ENCODE measurements at regions not wholly inside any gene's neighbourhood (a gene's known extent, or its start where the extent isn't known, plus 50 kb on each side); places are given as distances from the start of the nearest gene placed in this dataset.
"Not testable (repeated sequence)": the region's sequence is repeated elsewhere in the genome, so short reads cannot be mapped to it uniquely, and the experiment has no call there.

- H3K9me3 Mint-ChIP-seq, H3K4me3 Mint-ChIP-seq, H3K27ac Mint-ChIP-seq, ATAC-seq, DNase-seq, H3K4me1 Mint-ChIP-seq, H3K27me3 Mint-ChIP-seq: not testable (repeated sequence)
Measured at GRCh38 chr15:44817797-44818196, 81.5 kb downstream of the TRIM69 start.

- not testable (repeated sequence) for DNase-seq, H3K27me3 Mint-ChIP-seq, H3K27ac Mint-ChIP-seq
Measured at GRCh38 chr15:44819331-44819987, 83.1 kb downstream of the TRIM69 start.

DNA sequence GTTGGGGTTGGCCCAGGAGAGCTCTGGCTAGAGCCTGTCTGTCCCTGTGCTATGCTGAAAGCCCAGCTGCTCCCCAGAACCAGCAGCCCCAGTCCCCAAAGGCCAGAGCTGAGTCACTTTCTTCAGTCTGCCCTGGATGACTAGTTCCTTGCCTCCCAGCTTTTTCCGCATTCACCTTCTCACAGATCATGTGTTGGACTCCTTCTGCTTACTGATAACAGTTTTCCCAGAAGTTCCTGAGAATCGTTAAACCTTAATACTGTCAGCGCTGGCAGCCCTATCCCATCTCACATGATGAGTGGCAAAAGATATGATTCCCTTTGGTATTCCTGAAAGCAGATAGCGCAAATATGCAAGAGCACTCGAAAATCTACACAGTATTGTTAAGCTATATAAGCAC is 84.2 kb downstream of the TRIM69 start:
- not testable (repeated sequence) for H3K27ac Mint-ChIP-seq, DNase-seq, ATAC-seq, H3K9me3 Mint-ChIP-seq, H3K4me3 Mint-ChIP-seq, H3K27me3 Mint-ChIP-seq, H3K4me1 Mint-ChIP-seq

More at GRCh38 chr15:44819331-44819987, 83.1 kb downstream of the TRIM69 start:
- not testable (repeated sequence) for H3K9me3 Mint-ChIP-seq, H3K4me1 Mint-ChIP-seq, ATAC-seq, H3K4me3 Mint-ChIP-seq

- not testable (repeated sequence) for H3K4me1 Mint-ChIP-seq, DNase-seq, H3K27ac Mint-ChIP-seq, H3K27me3 Mint-ChIP-seq, H3K9me3 Mint-ChIP-seq, H3K4me3 Mint-ChIP-seq, ATAC-seq
Measured at GRCh38 chr15:44820967-44821366, 84.6 kb downstream of the TRIM69 start.

- ATAC-seq, H3K9me3 Mint-ChIP-seq, H3K4me1 Mint-ChIP-seq, DNase-seq, H3K4me3 Mint-ChIP-seq, H3K27me3 Mint-ChIP-seq, H3K27ac Mint-ChIP-seq: not testable (repeated sequence)
Measured at GRCh38 chr15:44824277-44825145, 88.2 kb downstream of the TRIM69 start.

DNA sequence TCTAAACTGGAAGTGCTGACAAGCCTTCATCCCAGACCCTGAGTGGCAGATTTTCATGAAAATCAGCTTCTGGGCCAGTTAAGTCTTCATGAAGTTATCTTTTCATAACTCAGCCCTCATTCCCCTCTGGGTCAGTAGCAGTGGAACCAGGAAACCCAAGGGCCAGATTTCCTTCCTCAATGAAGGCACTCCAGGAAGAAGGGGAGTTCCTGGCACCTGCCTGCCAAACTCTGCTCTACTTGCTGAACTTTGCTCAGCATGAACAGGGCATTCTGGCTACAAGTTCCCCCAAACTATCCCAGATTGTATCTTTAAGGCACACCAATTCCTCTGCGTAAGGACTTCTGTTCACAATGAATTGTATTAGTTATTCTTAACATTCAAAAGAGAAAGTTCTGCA is 90.3 kb downstream of the TRIM69 start:
- H3K4me3 Mint-ChIP-seq, H3K27ac Mint-ChIP-seq, H3K9me3 Mint-ChIP-seq, DNase-seq, ATAC-seq, H3K27me3 Mint-ChIP-seq: not testable (repeated sequence)
- H3K4me1 Mint-ChIP-seq: peaks cover 10% of the 10 kb centered on the region

DNA sequence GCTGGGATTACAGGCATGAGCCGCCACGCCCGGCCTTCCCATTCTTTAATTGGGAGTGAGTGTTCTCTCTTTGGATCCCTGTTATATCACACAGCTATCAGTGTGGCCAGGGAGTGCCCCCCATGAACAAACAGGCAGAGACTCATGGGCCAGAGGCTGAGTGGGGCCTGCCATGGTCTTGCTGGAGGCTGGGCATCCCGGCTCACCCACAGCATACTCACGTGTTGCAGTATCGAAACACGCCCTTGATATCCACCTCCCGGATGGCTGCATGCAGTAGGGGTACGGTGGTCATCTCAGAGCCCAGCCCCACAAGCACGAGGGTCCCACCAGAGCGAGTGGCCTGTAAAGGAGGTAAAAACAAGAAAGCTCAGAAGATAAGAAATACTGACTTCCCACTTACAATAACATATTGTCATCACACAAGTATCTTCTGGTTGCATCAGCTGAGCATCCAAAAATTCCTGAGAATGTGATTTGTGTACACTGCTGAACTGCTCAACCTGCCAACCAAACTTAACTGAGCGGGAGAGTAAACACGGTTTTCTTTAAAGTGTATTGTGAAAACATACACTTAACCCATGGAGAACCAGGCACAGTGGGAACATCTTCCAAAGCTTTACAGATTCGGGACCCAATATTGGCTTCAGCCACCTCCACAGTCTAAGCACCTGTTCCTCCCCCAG is 92.0 kb downstream of the TRIM69 start:
- DNase-seq, ATAC-seq, H3K27me3 Mint-ChIP-seq, H3K4me3 Mint-ChIP-seq, H3K9me3 Mint-ChIP-seq: not testable (repeated sequence)
- Mint-ChIP-seq H3K4me1 (peaks cover 10% of the 10 kb centered on the region), H3K27ac (peak overlapping the region; percentile 42 to 61)

DNA sequence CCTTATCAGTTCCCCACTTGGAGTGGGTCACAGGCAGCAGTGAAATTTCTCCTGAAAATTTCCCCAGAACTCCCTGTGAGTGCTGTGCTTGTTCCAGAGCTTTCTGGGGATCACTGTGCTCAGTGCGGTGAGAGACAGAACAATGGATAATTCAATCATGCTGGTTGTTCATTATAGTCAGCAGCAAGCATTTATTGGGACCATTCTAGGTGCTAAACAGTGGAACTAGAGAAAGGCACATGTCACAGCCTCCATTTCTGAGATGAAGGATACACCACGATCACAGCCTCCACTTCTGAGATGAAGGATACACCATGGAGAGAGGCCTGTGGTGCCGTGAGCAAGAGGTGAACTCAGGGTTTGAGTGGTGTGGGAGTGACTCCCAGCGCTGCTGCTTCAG is 92.8 kb downstream of the TRIM69 start:
- not testable (repeated sequence) for H3K4me3 Mint-ChIP-seq, DNase-seq, ATAC-seq, H3K27me3 Mint-ChIP-seq, H3K9me3 Mint-ChIP-seq
- Mint-ChIP-seq H3K27ac (peak overlapping the region in 1 of 2 donors; percentile 27), H3K4me1 (peaks cover 10% of the 10 kb centered on the region)

- ATAC-seq: peak; percentile 59
- H3K9me3 Mint-ChIP-seq, H3K4me3 Mint-ChIP-seq, H3K27me3 Mint-ChIP-seq: not testable (repeated sequence)
- DNase-seq: peak in 1 of 2 donors; percentile 15
- peak overlapping the region; percentile 92 to 97 for H3K27ac Mint-ChIP-seq
- H3K4me1 Mint-ChIP-seq: peaks cover 10% of the 10 kb centered on the region
Measured at GRCh38 chr15:44830692-44831408, 94.5 kb downstream of the TRIM69 start.

DNA sequence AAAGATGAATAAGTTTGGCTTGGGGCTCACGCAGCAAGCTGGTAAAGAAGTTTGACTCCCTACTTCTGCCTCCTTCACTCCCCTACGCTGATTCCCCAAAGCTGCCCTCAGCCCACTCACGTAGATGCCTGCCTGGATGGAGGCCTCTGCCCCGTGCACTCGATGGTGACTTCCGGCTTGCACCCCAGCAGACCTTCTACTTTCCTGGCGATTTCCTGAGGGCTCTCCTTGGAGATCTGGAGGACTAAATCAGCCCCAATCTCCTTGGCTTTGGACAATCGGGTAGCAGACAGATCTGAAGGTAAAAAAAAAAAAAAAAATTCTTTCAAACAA is 95.0 kb downstream of the TRIM69 start:
- H3K4me3 Mint-ChIP-seq, H3K9me3 Mint-ChIP-seq, DNase-seq, ATAC-seq, H3K27me3 Mint-ChIP-seq: not testable (repeated sequence)
- Mint-ChIP-seq H3K27ac (peak overlapping the region; percentile 5 to 97), H3K4me1 (peaks cover 10% of the 10 kb centered on the region)

- H3K4me3 Mint-ChIP-seq: not testable (repeated sequence)
Measured at GRCh38 chr15:44832133-44832532, 95.8 kb downstream of the TRIM69 start.

DNA sequence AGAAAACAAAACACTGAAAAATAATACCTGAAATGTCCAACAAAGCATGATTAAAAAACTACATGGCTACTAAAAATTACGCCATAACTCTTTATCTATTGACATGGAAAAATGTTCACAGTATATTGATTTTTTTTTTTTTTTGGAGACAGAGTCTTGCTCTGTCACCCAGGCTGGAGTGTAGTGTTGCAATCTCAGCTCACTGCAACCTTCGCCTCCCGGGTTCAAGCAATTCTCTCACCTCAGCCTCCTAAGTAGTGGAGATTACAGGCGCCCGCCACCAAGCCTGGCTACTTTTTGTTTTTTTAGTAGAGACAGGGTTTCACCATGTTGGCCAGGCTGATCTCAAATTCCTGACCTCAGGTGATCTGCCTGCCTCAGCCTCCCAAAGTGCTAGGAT is 96.8 kb downstream of the TRIM69 start:
- not testable (repeated sequence) for H3K4me3 Mint-ChIP-seq, H3K9me3 Mint-ChIP-seq, DNase-seq, H3K27me3 Mint-ChIP-seq, H3K27ac Mint-ChIP-seq, ATAC-seq
- H3K4me1 Mint-ChIP-seq: peaks cover 10% of the 10 kb centered on the region

More at GRCh38 chr15:44832133-44832532, 95.8 kb downstream of the TRIM69 start:
- H3K9me3 Mint-ChIP-seq, ATAC-seq, DNase-seq, H3K27ac Mint-ChIP-seq, H3K27me3 Mint-ChIP-seq: not testable (repeated sequence)
- H3K4me1 Mint-ChIP-seq: peaks cover 10% of the 10 kb centered on the region

- peaks cover 12% of the 10 kb centered on the region for H3K4me1 Mint-ChIP-seq
- not testable (repeated sequence) for H3K27me3 Mint-ChIP-seq, H3K4me3 Mint-ChIP-seq, DNase-seq, ATAC-seq, H3K9me3 Mint-ChIP-seq, H3K27ac Mint-ChIP-seq
Measured at GRCh38 chr15:44833761-44834160, 97.4 kb downstream of the TRIM69 start.

- H3K27me3 Mint-ChIP-seq, H3K4me3 Mint-ChIP-seq, ATAC-seq, H3K27ac Mint-ChIP-seq, DNase-seq, H3K9me3 Mint-ChIP-seq: not testable (repeated sequence)
- peaks cover 18% of the 10 kb centered on the region for H3K4me1 Mint-ChIP-seq
Measured at GRCh38 chr15:44835082-44835481, 98.8 kb downstream of the TRIM69 start.

- ATAC-seq: no peak
- H3K27me3 Mint-ChIP-seq: no peaks in the 10 kb centered on the region
Measured at GRCh38 chr15:44836094-44836493, 99.8 kb downstream of the TRIM69 start.

More at GRCh38 chr15:44836094-44836493, 99.8 kb downstream of the TRIM69 start:
- peak overlapping the region in 1 of 2 donors; percentile 60 for H3K27ac Mint-ChIP-seq
- peaks cover 12% of the 10 kb centered on the region for H3K4me1 Mint-ChIP-seq
- DNase-seq: no peak
- peaks cover 0 to 7% of the 10 kb centered on the region in 2 donors for H3K9me3 Mint-ChIP-seq
- H3K4me3 Mint-ChIP-seq: no peak overlapping the region
